SKM-1 treated with dmso at 0.1 percent for 144 hours (cell line): ENCODE measurements at regions not wholly inside any gene's neighbourhood (a gene's known extent, or its start where the extent isn't known, plus 50 kb on each side); places are given as distances from the start of the nearest gene placed in this dataset.
"Not testable (repeated sequence)": the region's sequence is repeated elsewhere in the genome, so short reads cannot be mapped to it uniquely, and the experiment has no call there.

Experiments
- DNase-seq: peaks from one replicate; lab custom pipeline; 2025; ENCODE audit not compliant: unreplicated experiment; lab: John Stamatoyannopoulos, UW

- not testable (repeated sequence) for DNase-seq
Observed at GRCh38 chr1:109857702-109858101, 52.9 kb upstream of the CSF1 start.

DNA sequence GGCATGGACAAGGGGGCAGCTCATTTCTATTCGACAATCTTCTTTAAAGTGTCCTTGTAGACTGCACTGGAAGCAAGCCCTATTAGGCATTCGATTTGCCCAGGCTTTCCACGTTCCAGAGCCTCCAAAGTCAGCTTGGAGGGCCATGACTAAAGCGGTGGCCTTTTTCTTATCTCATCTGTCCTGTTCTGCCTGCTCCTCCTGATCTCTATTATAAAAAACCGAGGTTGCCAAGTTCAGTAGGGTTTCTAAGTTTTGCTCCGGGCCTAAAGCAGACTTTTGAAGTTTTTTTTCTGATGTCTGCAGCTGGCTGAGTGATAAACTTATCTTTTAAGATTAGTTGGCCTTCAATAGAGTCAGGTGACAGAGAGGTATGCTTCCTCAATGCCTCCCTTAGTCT lies 54.7 kb upstream of the CSF1 start:
- DNase-seq, result not testable (repeated sequence)

DNA sequence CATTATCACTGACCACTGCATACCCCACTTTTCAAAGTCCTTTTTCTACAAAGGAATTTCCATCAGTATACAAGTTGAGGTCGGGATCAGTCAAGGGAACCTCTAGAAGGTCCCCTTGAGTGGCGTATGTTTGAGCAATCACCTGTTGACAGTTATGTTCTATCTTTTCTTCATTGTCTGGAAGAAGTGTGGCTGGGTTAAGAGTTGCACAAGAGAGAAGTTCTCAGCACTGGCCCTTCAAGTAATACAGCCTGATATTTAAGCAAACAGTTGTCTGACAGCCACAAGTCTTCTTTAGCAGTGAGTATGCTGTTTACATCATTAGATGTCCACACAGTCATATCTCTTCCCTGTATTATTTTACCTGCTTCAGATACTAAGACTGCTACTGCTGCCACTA lies 56.7 kb upstream of the CSF1 start:
- DNase-seq, result peak; percentile 38

DNA sequence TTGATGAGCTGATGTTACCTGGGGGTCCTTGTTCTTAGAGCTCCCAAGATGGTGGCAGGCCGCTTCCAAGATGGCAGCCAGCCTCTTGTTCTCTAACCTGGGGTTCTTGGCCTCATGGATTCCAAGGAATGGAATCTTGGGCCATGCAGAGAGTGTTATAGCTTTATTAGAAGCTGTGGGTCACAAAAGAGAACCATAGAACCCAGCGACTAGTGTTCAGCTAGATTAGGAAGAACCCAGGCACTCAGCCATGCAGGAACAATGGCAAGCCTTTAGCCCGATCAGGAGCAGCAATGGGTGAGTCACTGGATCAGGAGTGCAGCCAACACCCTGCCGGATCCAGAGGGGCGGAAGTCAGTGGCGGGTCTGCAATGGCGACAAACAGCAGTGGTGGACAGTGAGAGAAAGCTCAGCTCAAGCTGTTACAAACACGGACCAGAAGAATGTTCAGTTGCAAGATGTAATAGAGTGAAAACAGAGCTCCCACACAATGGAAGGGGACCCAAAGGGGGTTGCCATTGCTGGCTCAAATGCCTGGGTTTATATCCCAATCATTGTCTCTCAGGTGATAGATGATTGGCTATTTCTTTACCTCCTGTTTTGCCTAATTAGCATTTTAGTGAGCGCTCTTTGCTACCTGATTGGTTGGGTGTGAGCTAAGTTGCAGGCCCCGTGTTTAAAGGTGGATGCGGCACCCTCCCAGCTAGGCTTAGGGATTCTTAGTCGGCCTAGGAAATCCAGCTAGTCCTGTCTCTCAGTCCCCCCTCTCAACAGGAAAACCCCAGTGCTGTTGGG lies 58.2 kb upstream of the CSF1 start:
- DNase-seq, result not testable (repeated sequence)

DNA sequence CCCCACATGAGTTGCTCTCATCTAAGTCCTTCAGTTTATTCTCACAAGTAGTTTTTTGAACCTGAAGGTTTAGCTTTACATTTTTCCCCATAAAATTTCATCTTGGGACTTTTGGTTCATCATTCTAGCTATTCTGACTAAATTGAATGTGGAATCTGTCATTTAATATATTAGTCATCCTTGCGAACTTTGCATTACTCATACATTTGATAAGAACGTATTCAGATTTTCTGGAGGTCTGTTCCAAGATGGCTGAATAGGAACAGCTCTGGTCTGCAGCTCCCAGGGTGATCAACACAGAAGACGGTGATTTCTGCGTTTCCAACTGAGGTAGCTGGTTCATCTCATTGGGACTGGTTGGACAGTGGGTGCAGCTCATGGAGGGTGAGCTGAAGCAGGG lies 59.8 kb upstream of the CSF1 start:
- no peak for DNase-seq

DNA sequence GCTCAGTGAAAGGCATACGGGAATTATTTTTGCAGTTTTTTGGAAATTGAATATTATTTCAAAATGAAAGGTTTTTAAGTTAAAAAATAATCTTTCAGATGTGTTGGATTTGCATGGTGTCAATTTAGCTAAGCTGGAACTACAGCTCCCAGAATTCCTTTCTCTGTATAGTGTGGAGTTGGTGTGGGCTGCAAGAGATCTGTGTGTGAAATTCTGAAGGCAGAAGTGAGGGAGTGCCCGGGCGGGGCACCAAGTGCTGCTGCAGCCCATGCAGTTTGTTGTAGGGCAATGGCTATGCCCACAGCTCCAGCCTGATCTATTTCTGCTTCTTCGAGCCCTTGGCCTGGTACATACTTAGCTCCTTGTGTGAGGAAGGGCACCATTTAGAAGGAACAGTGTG lies 60.5 kb upstream of the CSF1 start:
- no peak for DNase-seq

- DNase-seq, result no peak
Observed at GRCh38 chr1:109849655-109850054, 61.0 kb upstream of the CSF1 start.

DNA sequence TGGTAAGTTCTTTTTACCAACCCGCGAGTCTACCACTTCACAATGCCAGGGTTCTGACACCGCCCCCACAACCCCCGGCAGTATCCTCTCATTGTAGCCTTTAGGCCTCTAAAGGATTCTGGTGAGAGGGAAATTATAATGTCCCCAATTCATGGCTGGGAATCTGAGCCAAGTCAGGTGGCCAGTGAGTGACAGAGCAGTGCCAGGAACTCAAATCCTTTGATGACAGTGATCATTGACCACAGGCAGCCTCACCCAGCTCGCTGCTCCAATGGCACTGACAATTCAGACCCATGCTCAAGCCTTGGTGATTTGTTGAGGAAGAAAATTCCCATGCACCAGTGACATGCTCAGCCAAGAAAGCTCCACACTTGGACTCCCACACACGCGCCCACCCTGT lies 63.4 kb upstream of the CSF1 start:
- no peak for DNase-seq

DNA sequence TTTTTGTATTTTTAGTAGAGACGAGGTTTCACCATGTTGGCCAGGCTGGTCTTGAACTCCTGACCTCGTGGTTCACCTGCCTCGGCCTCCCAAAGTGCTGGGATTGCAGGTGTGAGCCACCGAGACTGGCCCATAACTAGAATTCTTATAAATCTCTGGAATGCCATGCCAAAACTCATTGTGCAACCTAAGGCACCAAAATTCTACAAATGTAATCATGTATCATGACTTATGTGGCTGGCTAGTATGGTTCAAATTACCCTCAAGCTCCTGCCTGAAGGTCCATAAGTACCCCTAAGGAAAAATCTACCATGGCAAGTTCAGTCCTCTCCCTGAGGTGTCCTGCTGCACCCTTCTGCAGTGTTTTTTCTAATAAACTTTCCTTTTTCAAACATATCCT lies 63.8 kb upstream of the CSF1 start:
- no peak for DNase-seq

DNA sequence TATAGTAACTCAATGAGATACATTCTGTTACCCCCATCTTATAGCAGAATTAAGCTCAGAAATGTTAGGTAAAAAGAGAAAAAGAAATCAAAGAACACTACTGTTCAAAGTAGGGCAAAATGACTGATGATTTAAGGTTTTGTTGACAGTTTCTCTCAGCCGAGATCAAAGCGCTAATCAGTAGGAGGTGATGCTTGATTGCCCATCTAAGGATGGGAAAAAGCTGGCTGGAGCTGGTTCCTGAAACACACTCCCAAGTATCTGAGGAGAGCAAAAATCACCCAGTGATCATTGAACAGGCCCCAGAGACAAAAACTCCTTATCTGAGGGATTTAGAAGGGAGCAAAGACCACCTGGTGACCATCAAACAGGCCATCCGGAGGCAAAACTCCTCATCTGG lies 64.5 kb upstream of the CSF1 start:
- no peak for DNase-seq

DNA sequence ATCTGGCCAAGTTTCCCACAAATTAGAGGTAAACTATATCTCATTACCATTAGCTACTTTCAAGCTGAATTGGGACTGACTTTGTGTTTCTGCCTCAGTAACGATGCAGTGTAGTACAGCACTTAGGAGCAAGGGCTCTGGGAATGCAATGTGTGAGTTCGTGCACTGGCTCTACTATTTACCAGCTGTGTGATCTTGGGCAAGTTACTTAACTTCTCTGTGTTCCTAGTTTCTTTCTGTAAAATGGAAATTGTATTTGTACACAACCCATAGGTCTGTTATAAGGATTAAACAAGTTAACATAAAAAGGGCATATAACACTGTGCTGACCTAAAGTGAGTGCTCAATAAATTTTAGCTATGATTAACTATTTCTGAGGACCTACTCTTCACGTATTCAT lies 65.0 kb upstream of the CSF1 start:
- DNase-seq, result no peak

- no peak for DNase-seq
Observed at GRCh38 chr1:109844609-109845008, 66.0 kb upstream of the CSF1 start.

DNA sequence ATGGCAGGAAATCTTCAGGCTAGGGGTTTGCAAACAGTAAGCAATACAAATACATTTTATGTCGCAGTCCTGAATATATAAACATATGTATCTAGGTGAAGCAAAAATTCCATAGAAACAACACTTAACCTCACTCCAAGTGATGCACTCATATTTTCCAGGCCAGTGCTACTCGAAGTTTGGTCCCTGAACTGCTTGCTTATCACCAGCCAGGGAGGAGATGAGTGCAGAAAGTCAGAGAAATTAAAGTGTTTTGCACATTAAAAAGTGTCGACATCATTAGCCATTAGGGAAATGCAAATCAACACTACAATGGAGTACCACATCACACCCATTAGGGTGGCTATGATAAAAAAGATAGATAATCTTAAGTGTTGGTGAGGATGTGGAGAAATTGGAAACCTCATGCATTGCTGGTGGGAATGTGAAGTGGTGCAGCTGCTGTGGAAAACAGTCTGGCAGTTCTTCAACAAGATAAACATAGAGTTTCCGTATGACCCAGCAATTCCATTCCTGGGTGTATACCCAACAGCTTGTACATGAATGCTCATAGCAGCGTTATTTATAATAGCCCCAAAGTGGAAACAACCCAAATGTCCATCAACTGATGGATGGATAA lies 70.5 kb upstream of the CSF1 start:
- no peak for DNase-seq

- not testable (repeated sequence) for DNase-seq
Observed at GRCh38 chr1:109839276-109839675, 71.4 kb upstream of the CSF1 start.

DNA sequence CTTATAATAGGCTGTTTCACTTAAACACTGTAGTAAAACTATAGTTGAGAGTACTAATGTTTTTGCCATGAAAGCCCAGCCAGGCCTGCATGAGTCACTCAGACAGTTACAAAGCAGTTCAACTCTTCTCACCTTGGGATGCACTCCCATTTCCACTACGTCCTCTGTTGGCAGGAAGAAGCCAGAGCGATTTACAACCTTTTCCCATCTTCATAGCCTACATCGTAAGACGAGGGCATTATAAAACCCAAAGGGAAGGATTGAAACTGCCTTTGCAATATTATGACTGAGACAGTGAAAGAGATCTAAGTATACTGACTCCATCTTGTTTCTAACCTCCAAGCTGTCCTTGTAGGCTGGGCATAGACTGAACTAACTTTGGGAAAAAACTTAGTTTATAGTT lies 71.8 kb upstream of the CSF1 start:
- no peak for DNase-seq

DNA sequence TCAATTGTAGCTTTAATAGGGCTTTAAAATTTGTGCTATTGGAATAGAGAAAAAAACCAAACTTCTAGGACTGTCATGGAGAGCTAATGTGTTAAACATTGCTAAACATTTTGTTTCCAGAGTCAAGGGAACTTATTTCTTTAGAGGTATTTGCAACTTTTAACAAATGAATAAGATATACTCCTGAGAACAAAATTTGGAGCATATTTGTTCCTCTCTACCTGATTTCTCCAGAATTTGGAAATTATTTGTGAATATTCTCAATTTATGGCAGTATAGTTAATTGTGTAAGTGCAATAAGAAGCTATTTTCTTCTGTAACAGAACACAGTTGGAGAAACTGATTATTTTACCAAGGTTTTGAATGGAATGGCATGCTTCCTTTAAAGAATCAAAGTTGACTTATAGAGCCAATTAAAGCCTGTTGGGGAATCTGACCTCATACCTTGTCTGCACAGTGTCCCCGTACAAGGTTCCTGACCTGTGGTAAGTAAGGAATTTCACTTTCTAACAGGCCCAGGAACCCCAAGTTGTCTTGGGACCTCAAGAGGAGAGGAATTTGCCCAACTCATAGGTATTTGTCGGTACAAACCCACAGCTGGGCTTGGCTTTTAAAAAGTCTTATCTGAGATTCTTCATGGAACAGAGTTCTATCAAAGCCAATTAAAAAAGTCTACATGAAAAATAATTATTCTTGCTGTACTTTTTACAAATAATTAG lies 72.6 kb upstream of the CSF1 start:
- no peak for DNase-seq

DNA sequence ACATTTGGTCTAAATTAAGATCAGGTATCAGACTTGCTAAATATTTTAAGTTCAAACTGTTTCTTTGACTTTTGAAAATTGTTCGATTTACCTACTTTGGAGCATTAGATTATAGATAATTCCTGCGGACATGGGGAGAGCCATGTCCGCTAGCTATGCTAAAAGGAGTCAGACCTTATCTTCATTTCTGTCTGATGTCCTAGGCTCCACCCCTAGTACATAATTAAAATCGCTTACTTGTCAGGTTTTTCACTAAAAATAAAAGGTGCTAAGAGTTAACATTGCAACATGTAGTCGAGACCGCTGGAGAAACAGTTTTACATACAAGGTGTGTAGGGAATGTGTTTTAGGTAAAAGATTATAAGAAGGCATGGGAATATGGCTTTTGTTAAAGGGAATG lies 71.9 kb upstream of the EPS8L3 start:
- not testable (repeated sequence) for DNase-seq

GRCh38 chr1:109834951-109835350 lies 71.2 kb upstream of the EPS8L3 start:
- no peak for DNase-seq

GRCh38 chr1:109832945-109833344 lies 69.2 kb upstream of the EPS8L3 start:
- no peak for DNase-seq

GRCh38 chr1:109828756-109829505 lies 65.2 kb upstream of the EPS8L3 start:
- DNase-seq, result no peak

DNA sequence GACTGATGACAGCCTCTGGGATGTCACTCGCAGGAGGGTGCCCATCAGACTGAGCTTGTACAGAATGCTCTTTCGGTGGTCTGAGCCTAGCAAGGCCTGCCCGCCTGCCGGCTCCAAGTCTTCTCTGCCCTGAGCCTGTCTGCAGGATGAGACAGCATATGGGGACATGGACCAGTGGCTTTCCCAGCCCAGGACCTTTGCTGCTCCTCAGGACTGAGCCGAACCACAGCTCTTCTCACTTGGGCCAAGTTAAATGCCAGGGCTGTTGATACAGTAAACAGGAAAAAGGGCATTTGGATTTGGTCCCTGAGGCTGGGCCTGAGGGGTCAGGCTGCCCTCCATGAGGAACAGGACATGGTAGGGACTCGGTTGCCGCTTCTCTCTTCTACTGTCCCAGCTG lies 64.3 kb upstream of the EPS8L3 start:
- no peak for DNase-seq
